GM10248 (cell line): ENCODE measurements at regions not wholly inside any gene's neighbourhood (a gene's known extent, or its start where the extent isn't known, plus 50 kb on each side); places are given as distances from the start of the nearest gene placed in this dataset.

Experiments used
- CTCF ChIA-PET: fragments of 300-600 bp; sonication (Branson Sonifier 250); formaldehyde crosslinking; extraction: SDS; loops from one replicate; lab custom pipeline; 2021; ENCODE audit warnings: antibody characterized with exemption; lab: Yijun Ruan, JAX
- POLR2A ChIA-PET: fragments of 350-650 bp; sonication (Branson Sonifier 250); formaldehyde crosslinking; extraction: SDS; loops from one replicate; lab custom pipeline; 2020; ENCODE audit warnings: antibody characterized with exemption; lab: Yijun Ruan, JAX
- DNase-seq: peaks from one replicate; pipeline ENCODE4 v3.0.0; 2012; ENCODE audit errors: extremely low spot score
- CTCF ChIP-seq: IDR thresholded peaks from 2 replicates; pipeline ENCODE4 v1.5.1; 2012; ENCODE audit warnings: mild to moderate bottlenecking, low read depth; ENCODE audit errors: extremely low read depth, missing control alignments, control extremely low read depth

- CTCF ChIA-PET = interaction anchor here (1.6 kb wide), 1 partner anchor 20 kb away, joined by 4 read pairs; no protein-coding TSS in a partner anchor
- DNase-seq = no peak
- POLR2A ChIA-PET = no interaction called here
- no peak for TF ChIP-seq CTCF
These were observed 426.5 kb downstream of the MED13L start for GRCh38 chr12:115850957-115851356.

DNA sequence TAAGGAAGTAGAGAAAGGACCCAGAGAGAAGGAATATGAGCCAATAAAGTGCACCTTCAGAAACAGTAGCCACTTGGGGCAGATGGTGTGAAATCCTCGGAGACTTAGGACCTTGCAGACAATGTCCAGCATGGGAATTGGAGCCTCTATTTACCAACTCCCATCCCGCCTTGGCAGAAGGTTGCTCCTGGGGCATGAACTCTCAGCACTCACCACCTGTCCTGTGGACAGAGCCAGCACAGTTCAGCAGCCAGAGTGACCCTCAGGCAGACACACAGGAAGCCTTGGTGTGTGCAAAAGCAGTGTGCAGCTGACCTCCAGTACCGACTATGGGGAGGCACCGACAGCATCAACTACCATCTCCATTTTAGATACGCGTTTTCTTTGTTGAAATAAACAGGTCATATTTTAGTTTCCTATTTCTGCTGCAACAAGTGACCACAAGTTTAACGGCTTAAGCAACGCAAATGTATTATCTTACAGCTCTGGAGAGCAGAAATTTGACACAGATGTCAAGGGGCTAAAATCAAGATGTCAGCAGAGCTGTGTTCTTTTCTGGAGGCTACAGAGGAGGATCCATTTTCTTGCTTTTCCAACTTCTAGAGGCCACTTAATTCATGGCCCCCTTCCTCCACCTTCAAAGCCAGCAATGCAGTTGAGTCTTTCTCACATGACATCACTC lies 428.1 kb downstream of the MED13L start:
- CTCF ChIA-PET = no interaction called here
- DNase-seq = no peak
- TF ChIP-seq CTCF = no peak
- POLR2A ChIA-PET = no interaction called here

DNA sequence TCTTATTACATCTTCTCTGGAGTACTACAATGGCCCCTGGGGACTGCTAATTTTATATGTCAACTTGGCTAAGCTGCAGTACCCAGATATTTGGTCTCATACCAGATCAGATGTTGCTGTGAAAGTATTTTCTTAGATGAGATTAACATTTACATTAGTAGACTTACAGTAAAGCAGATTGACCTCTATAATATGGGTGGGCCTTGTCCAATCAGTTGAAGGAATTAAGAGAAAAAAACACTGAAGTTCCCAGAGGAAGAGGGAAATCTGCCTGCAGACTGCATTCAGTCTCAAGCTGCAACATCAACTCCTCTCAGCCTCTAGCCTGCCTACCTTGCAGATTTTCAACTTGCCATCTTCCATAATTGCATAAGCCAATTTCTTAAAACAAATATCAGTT lies 430.1 kb downstream of the MED13L start:
- ChIA-PET POLR2A (no interaction called here), CTCF (no interaction called here)
- no peak for DNase-seq
- TF ChIP-seq CTCF = no peak

DNA sequence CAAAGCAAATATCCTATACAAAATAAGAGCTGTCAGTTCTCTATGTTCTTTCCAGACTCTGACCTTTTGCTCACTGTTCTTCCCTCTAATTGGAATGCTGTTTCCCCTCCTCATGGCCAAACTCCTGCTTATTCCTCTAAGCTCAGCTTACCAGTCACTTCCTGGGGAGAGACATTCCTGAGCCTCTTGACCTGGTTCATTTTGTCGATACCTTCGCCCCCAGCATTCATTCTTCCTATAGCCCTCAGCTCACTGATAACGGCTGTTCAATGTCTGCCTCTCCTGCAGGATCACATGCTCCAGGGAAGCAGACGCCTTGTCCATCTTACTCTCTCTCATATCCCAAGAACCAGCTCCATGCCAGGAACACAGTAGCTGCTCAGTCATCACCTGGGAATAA lies 431.0 kb downstream of the MED13L start:
- ChIA-PET CTCF (no interaction called here), POLR2A (no interaction called here)
- no peak for TF ChIP-seq CTCF
- no peak for DNase-seq

DNA sequence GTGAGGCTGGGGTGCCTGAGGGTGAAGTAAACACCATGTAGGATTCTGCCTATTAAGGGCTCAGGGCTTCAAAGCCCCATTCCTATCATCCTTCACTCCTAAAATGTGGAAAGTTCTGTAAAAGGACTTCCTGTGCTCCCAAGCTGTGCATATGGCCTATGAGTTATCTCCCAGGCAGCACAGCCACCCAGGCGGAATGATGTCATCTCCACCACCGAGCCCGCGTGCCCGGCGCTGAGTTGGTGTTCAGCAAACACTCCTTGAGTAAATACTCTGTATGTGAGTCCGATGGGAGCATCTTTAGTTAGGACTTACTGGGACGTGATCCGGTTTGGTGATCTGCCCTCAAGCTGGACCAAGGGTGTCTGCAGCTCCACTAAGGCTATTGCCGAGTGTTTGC lies 437.3 kb downstream of the MED13L start:
- no peak for TF ChIP-seq CTCF
- ChIA-PET POLR2A (no interaction called here), CTCF (interaction anchor here (1.2 kb wide), 1 partner anchor 17 kb away, joined by 3 read pairs; no protein-coding TSS in a partner anchor)
- no peak for DNase-seq

GRCh38 chr12:115838952-115839351 lies 438.5 kb downstream of the MED13L start:
- no peak for DNase-seq
- POLR2A ChIA-PET = no interaction called here
- CTCF ChIA-PET = interaction anchor here (0.9 kb wide), 1 partner anchor 11 kb away, joined by 4 read pairs; no protein-coding TSS in a partner anchor
- TF ChIP-seq CTCF = no peak
